GM12878 (cell line): ENCODE measurements at regions not wholly inside any gene's neighbourhood (a gene's known extent, or its start where the extent isn't known, plus 50 kb on each side); places are given as distances from the start of the nearest gene placed in this dataset.

Experiments used
- ATAC-seq: fragments of 200-7000 bp; cut with Tn5 transposase; 3 replicates; pipeline ENCODE4 v1.9.1; 2020; ENCODE audit warnings: mild to moderate bottlenecking, moderate library complexity
- BruUV-seq: library from RNA; stranded (reverse); fragments of 400-500 nt; replicated peaks from 2 replicates; lab custom pipeline; 2021; lab: Mats Ljungman, UMichigan
- CTCF ChIA-PET: fragments of 300-600 bp; sonication (Branson Sonifier 250); formaldehyde crosslinking; extraction: SDS; loops from one replicate; lab custom pipeline; 2021; ENCODE audit warnings: inconsistent platforms; lab: Yijun Ruan, JAX
- POLR2A ChIA-PET: fragments of 350-600 bp; formaldehyde crosslinking; extraction: SDS; loops from one replicate; lab custom pipeline; 2021; ENCODE audit warnings: inconsistent platforms; lab: Charles Lee
- RAD21 ChIA-PET: fragments of 300-600 bp; sonication (Branson Sonifier 250); formaldehyde crosslinking; loops from one replicate; lab custom pipeline; 2023; ENCODE audit warnings: antibody characterized with exemption; ENCODE audit not compliant: unreplicated experiment; lab: Charles Lee
- SMC1A ChIA-PET: fragments of 300-600 bp; sonication (Branson Sonifier 250); formaldehyde crosslinking; loops from one replicate; lab custom pipeline; 2023; ENCODE audit not compliant: unreplicated experiment, uncharacterized antibody; lab: Charles Lee
- DNase-seq: peaks from one replicate; pipeline ENCODE4 v3.0.0-alpha.2; 2011; ENCODE audit warnings: low read depth, low spot score
- FAIRE-seq: peaks from 3 replicates; lab custom pipeline; 2011; peaks lifted over from hg19 to GRCh38; lab: Jason Lieb, UNC
- H2AFZ ChIP-seq: 2 replicates; pipeline ENCODE4 v1.6.0; 2011; ENCODE audit warnings: low read depth, low read length, control low read depth; ENCODE audit not compliant: control insufficient read depth
- H3K27ac ChIP-seq: 2 replicates; pipeline ENCODE4 v1.5.1; 2011; ENCODE audit warnings: control low read depth; ENCODE audit not compliant: control insufficient read depth, insufficient read depth
- H3K27me3 ChIP-seq, 2 experiments: replicated peaks in 1 of 2; 2 replicates each; pipeline versions ENCODE4 v1.6.0 to v1.6.1; 2011; ENCODE audit warnings: low read length in 1 of 2; ENCODE audit not compliant: control insufficient read depth in 2 of 2, insufficient read depth in 2 of 2
- H3K36me3 ChIP-seq, 2 experiments: 2 replicates each; pipeline ENCODE4 v1.5.1; 2011; ENCODE audit warnings: low read length in 1 of 2; ENCODE audit not compliant: control insufficient read depth in 2 of 2, insufficient read depth in 2 of 2
- H3K4me1 ChIP-seq: 2 replicates; pipeline ENCODE4 v1.6.1; 2011; ENCODE audit warnings: mild to moderate bottlenecking, low read length, moderate library complexity, mixed read lengths; ENCODE audit not compliant: control insufficient read depth, insufficient read depth
- H3K4me2 ChIP-seq: 2 replicates; pipeline ENCODE4 v1.6.0; 2011; ENCODE audit warnings: control low read depth; ENCODE audit not compliant: control insufficient read depth, insufficient read depth
- H3K4me3 ChIP-seq: fragments of 200-600 bp; sonication (generic); 2 replicates; pipeline ENCODE4 v1.5.1; 2016
- H3K79me2 ChIP-seq: 2 replicates; pipeline ENCODE4 v1.6.0; 2011; ENCODE audit warnings: low read length; ENCODE audit not compliant: control insufficient read depth, insufficient read depth
- H3K9ac ChIP-seq: 2 replicates; pipeline ENCODE4 v1.8.0; 2011; ENCODE audit warnings: low read length, control low read depth, mixed read lengths; ENCODE audit not compliant: control insufficient read depth, insufficient read depth
- H3K9me3 ChIP-seq: replicated peaks from 3 replicates; pipeline ENCODE4 v1.5.1; 2011; ENCODE audit warnings: mild to moderate bottlenecking, low read length; ENCODE audit not compliant: control insufficient read depth, insufficient read depth
- H4K20me1 ChIP-seq: 2 replicates; pipeline ENCODE4 v1.6.0; 2011; ENCODE audit not compliant: control insufficient read depth, insufficient read depth
- E2F8 ChIP-seq: fragments of 450-650 bp; IDR thresholded peaks from 2 replicates; pipeline ENCODE4 v1.6.1; 2018; ENCODE audit warnings: mild to moderate bottlenecking, low read depth, moderate library complexity; ENCODE audit not compliant: partially characterized antibody
- EP300 ChIP-seq, 2 experiments: fragments of 150-350 bp in 1 of 2; IDR thresholded peaks; 2 replicates each; pipeline ENCODE4 v1.6.1; 2011 to 2012; ENCODE audit warnings: low read depth in 2 of 2, low read length in 2 of 2, borderline replicate concordance in 1 of 2, improper control_type of control experiment in 1 of 2, inconsistent platforms in 1 of 2; ENCODE audit not compliant: control insufficient read depth in 1 of 2
- JUNB ChIP-seq: IDR thresholded peaks from 2 replicates; pipeline ENCODE4 v1.6.1; 2016; ENCODE audit warnings: antibody characterized with exemption, mild to moderate bottlenecking
- POU2F2 ChIP-seq: IDR thresholded peaks from 3 replicates; pipeline ENCODE4 v1.6.1; 2011; ENCODE audit warnings: low read depth, mild to moderate bottlenecking, low read length, borderline replicate concordance
- REST ChIP-seq: IDR thresholded peaks from 2 replicates; pipeline ENCODE4 v1.6.1; 2012; ENCODE audit warnings: mild to moderate bottlenecking, low read depth, low read length
- SMAD1 ChIP-seq: fragments of 450-650 bp; IDR thresholded peaks from 2 replicates; pipeline ENCODE4 v1.6.1; 2018; ENCODE audit warnings: mild to moderate bottlenecking, low read depth; ENCODE audit not compliant: partially characterized antibody
- TAF1 ChIP-seq: IDR thresholded peaks from 2 replicates; pipeline ENCODE4 v1.6.1; 2011; ENCODE audit warnings: mild to moderate bottlenecking, low read depth, low read length, borderline replicate concordance
- WRNIP1 ChIP-seq: IDR thresholded peaks from 2 replicates; pipeline ENCODE4 v1.6.1; 2011; ENCODE audit warnings: low read depth, low read length, improper control_type of control experiment, borderline replicate concordance
- WGBS: methylation state at CpG from one replicate; pipeline ENCODE4 v1.1.6; 2016; ENCODE audit warnings: low lambda C conversion rate; ENCODE audit not compliant: insufficient replicate concordance, insufficient coverage; ENCODE audit errors: missing lambda C conversion rate; 5-methylcytosine and 5-hydroxymethylcytosine counted together
- in situ Hi-C: fragments of 300-500 bp; cut with MboI; formaldehyde crosslinking; loops from 9 replicates; pipeline ENCODE4 v1.14.3; 2018; ENCODE audit warnings: mixed read lengths
- intact Hi-C: fragments of 100-400 bp; cut with micrococcal nuclease; formaldehyde crosslinking; loops from one replicate; pipeline ENCODE4 v1.14.2; 2022; ENCODE audit not compliant: unreplicated experiment

GRCh38 chrX:46254641-46255040 is 290.6 kb downstream of the ZNF674 start:
- RAD21 ChIA-PET = no interaction called here
- no peak for ATAC-seq
- Histone ChIP-seq H3K4me1 (no peaks in the 10 kb centered on the region), H4K20me1 (no peaks in the 10 kb centered on the region), H2AFZ (no peak overlapping the region), H3K27me3 (no peaks in the 10 kb centered on the region)
- BruUV-seq = no TSS peak
- WGBS = 0% methylated on average over 1 of the region's 1 CpG
- SMC1A ChIA-PET = no interaction called here
- TF ChIP-seq EP300 (IDR thresholded peaks at IDR 0.05; ENCODE audit: borderline replicate concordance in 1 of 2, control insufficient read depth in 1 of 2, low read depth in 2 of 2, low read length in 2 of 2) (no peak), TAF1 (no peak)
- TF ChIP-seq, all 136 proteins: peak for 0
- no peak overlapping the region for H3K9ac ChIP-seq
- H3K4me2 ChIP-seq = no peak overlapping the region
- DNase-seq (no peak), FAIRE-seq (no peak)
- no peak overlapping the region for H3K27ac ChIP-seq
- no peak overlapping the region for H3K4me3 ChIP-seq
- intact Hi-C loops (no loop called here), in situ Hi-C loops (no loop called here)
- POLR2A ChIA-PET = no interaction called here
- CTCF ChIA-PET = no interaction called here
- no peaks in the 10 kb centered on the region for H3K79me2 ChIP-seq
- H3K9me3 ChIP-seq = no peaks in the 10 kb centered on the region
- no peaks in the 10 kb centered on the region for H3K36me3 ChIP-seq

GRCh38 chrX:46251755-46252154 is 293.5 kb downstream of the ZNF674 start:
- BruUV-seq = no TSS peak
- DNase-seq (no peak), ATAC-seq (no peak), FAIRE-seq (no peak)
- SMC1A ChIA-PET = no interaction called here
- H4K20me1 ChIP-seq = no peaks in the 10 kb centered on the region
- in situ Hi-C loops = no loop called here
- no peak overlapping the region for H2AFZ ChIP-seq
- no peak overlapping the region for H3K4me3 ChIP-seq
- H3K27ac ChIP-seq = no peak overlapping the region
- no peaks in the 10 kb centered on the region for H3K4me1 ChIP-seq
- H3K9ac ChIP-seq = no peak overlapping the region
- 0% methylated on average over 3 of the region's 3 CpGs for WGBS
- no peaks in the 10 kb centered on the region for H3K9me3 ChIP-seq
- CTCF ChIA-PET = no interaction called here
- intact Hi-C loops = no loop called here
- H3K27me3 ChIP-seq = no peaks in the 10 kb centered on the region
- no peak overlapping the region for H3K4me2 ChIP-seq
- no peaks in the 10 kb centered on the region for H3K79me2 ChIP-seq
- RAD21 ChIA-PET = no interaction called here
- POLR2A ChIA-PET = no interaction called here
- no peaks in the 10 kb centered on the region for H3K36me3 ChIP-seq
- TF ChIP-seq E2F8 (no peak), SMAD1 (no peak), WRNIP1 (no peak), POU2F2 (no peak), JUNB (no peak), REST (no peak)
